ENCODE measurements at regions not wholly inside any gene's neighbourhood (a gene's known extent, or its start where the extent isn't known, plus 50 kb on each side); places are given as distances from the start of the nearest gene placed in this dataset.
A peak's percentile ranks its signal among the peaks of the same experiment; 100 is the strongest.

DNA sequence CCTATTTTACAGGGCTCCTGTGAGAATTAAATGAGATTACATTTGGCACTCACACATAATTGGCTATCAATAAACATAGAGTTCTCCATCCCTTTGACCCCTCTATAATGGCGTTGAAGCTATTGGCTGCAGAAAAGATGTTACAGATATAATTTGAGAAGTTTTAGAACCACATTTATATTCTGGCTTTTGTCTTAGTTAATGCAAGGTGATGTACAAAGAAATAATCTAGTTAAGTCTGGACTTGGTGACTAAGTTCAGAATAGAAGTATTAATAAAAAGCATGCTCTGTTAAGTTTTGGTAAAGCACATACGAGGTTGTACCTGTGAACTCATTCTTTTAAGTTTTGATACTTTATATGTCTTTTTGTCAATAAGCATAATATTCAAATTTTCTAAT lies 187.1 kb upstream of the HMGA2 start:
- Histone ChIP-seq H3K9me3 (ENCODE audit: control insufficient read depth in 1 of 2, insufficient read depth in 1 of 2, low read depth in 1 of 2, low read length in 2 of 2) (no peaks in the 10 kb centered on the region), H3K4me3 (replicated peaks in 1 of 2; ENCODE audit: low read depth in 1 of 2, low read length in 2 of 2) (no peak overlapping the region), H3K4me1 (ENCODE audit: control insufficient read depth in 1 of 2, insufficient read depth in 2 of 2, low read length in 2 of 2) (peaks cover 56 to 75% of the 10 kb centered on the region in 2 experiments), H3K79me2 (ENCODE audit: insufficient read depth, low read length) (peaks cover 22% of the 10 kb centered on the region; the same call in 1 of the 2 replicates), H2AFZ (ENCODE audit: low read depth, low read length, poor library complexity, severe bottlenecking) (no peak overlapping the region), H3K4me2 (ENCODE audit: low read length) (no peak overlapping the region), H3K27ac (ENCODE audit: low read depth, low read length) (peak overlapping the region; percentile 97; the same call in 1 of the 2 replicates), H3K27me3 (ENCODE audit: insufficient read depth, low read length) (no peaks in the 10 kb centered on the region), H4K20me1 (ENCODE audit: insufficient read depth) (no peaks in the 10 kb centered on the region), H3K9ac (ENCODE audit: low read length) (no peak overlapping the region), H3K36me3 (ENCODE audit: control insufficient read depth in 1 of 2, insufficient read depth in 2 of 2, low read length in 2 of 2) (no peaks in the 10 kb centered on the region; a peak in 1 of 4 replicates), H3K9me2 (ENCODE audit: insufficient read depth) (no peaks in the 10 kb centered on the region)
- intact Hi-C loops (cut with micrococcal nuclease): no loop called here
- ATAC-seq (no peak), DNase-seq (ENCODE audit: low read depth, low spot score) (no peak)
- CTCF ChIA-PET: no interaction called here
- POLR2A ChIA-PET: interaction anchor here (1.4 kb wide), 1 partner anchor 187 kb away, joined by 3 read pairs; the partner anchor contains the start of gene HMGA2
- TF ChIP-seq, protein P1, sequence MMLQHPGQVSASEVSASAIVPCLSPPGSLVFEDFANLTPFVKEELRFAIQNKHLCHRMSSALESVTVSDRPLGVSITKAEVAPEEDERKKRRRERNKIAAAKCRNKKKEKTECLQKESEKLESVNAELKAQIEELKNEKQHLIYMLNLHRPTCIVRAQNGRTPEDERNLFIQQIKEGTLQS (IDR thresholded peaks at IDR 0.05): no peak
- TF ChIP-seq EGR1 (IDR thresholded peaks at IDR 0.05; ENCODE audit: low read depth): no peak
- no peak for TF ChIP-seq ZFX (IDR thresholded peaks at IDR 0.05)
- no peak for TF ChIP-seq POLR2A (IDR thresholded peaks at IDR 0.05; ENCODE audit: borderline replicate concordance, extremely low read depth, insufficient read depth, insufficient read length)
- TF ChIP-seq POLR2AphosphoS5 (IDR thresholded peaks at IDR 0.05; ENCODE audit: low read depth, low read length): no peak
- no peak for TF ChIP-seq CEBPB (IDR thresholded peaks at IDR 0.05; ENCODE audit: low read depth)
- TF ChIP-seq, protein P2, sequence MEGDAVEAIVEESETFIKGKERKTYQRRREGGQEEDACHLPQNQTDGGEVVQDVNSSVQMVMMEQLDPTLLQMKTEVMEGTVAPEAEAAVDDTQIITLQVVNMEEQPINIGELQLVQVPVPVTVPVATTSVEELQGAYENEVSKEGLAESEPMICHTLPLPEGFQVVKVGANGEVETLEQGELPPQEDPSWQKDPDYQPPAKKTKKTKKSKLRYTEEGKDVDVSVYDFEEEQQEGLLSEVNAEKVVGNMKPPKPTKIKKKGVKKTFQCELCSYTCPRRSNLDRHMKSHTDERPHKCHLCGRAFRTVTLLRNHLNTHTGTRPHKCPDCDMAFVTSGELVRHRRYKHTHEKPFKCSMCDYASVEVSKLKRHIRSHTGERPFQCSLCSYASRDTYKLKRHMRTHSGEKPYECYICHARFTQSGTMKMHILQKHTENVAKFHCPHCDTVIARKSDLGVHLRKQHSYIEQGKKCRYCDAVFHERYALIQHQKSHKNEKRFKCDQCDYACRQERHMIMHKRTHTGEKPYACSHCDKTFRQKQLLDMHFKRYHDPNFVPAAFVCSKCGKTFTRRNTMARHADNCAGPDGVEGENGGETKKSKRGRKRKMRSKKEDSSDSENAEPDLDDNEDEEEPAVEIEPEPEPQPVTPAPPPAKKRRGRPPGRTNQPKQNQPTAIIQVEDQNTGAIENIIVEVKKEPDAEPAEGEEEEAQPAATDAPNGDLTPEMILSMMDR (IDR thresholded peaks at IDR 0.05 in 2 of 3, conservative IDR thresholded peaks at IDR 0.05 in 1 of 3; ENCODE audit: borderline replicate concordance in 1 of 3, insufficient read depth in 1 of 3, low read depth in 2 of 3, low read length in 2 of 3): no peak
- no peak for TF ChIP-seq JUND (IDR thresholded peaks at IDR 0.05)
- TF ChIP-seq, protein P3, sequence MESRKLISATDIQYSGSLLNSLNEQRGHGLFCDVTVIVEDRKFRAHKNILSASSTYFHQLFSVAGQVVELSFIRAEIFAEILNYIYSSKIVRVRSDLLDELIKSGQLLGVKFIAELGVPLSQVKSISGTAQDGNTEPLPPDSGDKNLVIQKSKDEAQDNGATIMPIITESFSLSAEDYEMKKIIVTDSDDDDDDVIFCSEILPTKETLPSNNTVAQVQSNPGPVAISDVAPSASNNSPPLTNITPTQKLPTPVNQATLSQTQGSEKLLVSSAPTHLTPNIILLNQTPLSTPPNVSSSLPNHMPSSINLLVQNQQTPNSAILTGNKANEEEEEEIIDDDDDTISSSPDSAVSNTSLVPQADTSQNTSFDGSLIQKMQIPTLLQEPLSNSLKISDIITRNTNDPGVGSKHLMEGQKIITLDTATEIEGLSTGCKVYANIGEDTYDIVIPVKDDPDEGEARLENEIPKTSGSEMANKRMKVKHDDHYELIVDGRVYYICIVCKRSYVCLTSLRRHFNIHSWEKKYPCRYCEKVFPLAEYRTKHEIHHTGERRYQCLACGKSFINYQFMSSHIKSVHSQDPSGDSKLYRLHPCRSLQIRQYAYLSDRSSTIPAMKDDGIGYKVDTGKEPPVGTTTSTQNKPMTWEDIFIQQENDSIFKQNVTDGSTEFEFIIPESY (IDR thresholded peaks at IDR 0.05; ENCODE audit: extremely low read depth, insufficient replicate concordance, low read length): no peak
- TF ChIP-seq TCF7L2 (IDR thresholded peaks at IDR 0.05; ENCODE audit: borderline replicate concordance, extremely low read depth, insufficient read depth, insufficient read length): no peak
- no peak for TF ChIP-seq ELF1 (IDR thresholded peaks at IDR 0.05; ENCODE audit: borderline replicate concordance, low read depth)
- TF ChIP-seq FOSL1 (IDR thresholded peaks at IDR 0.05; ENCODE audit: low read depth): no peak
- no peak for TF ChIP-seq SIN3A (IDR thresholded peaks at IDR 0.05; ENCODE audit: low read depth)
- no peak for TF ChIP-seq EZH2phosphoT487 (IDR thresholded peaks at IDR 0.05; ENCODE audit: borderline replicate concordance)
- no TSS peak for BruUV-seq (replicated peaks)
- RAD21 ChIA-PET (ENCODE audit: low non-redundant PET in 1 of 2, low total read pairs in 2 of 2, uncharacterized antibody in 2 of 2, unreplicated experiment in 2 of 2): no interaction called here

Data from HCT116 (cell line).